ENCODE measurements at regions not wholly inside any gene's neighbourhood (a gene's known extent, or its start where the extent isn't known, plus 50 kb on each side); places are given as distances from the start of the nearest gene placed in this dataset.
A peak's percentile ranks its signal among the peaks of the same experiment; 100 is the strongest.

DNA sequence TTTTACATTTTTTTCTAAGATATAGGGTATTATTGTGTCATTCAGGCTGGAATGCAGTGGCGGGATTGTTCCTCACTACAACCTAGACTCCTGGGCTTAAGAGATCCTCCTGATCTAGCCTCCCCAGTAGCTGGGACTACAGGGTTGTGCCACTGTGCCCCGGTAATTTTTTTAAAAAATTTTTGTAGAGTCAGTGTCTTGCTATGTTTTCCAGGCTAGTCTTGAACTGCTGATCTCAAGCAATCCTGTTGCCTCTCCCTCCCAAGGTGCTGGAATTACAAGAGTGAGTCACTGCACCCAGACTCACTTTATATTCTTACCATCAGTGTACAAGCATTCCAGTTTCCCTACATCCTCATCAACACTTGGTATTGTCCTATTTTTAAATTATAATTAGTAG lies 156.4 kb upstream of the GYPA start:
- no peaks in the 10 kb centered on the region for H3K9me3 ChIP-seq (ENCODE audit: severe bottlenecking)
- H3K4me3 ChIP-seq (ENCODE audit: severe bottlenecking), result no peak overlapping the region
- H3K4me1 ChIP-seq (ENCODE audit: insufficient read depth, poor library complexity, severe bottlenecking), result peaks cover 25% of the 10 kb centered on the region
- TF ChIP-seq, protein P1, sequence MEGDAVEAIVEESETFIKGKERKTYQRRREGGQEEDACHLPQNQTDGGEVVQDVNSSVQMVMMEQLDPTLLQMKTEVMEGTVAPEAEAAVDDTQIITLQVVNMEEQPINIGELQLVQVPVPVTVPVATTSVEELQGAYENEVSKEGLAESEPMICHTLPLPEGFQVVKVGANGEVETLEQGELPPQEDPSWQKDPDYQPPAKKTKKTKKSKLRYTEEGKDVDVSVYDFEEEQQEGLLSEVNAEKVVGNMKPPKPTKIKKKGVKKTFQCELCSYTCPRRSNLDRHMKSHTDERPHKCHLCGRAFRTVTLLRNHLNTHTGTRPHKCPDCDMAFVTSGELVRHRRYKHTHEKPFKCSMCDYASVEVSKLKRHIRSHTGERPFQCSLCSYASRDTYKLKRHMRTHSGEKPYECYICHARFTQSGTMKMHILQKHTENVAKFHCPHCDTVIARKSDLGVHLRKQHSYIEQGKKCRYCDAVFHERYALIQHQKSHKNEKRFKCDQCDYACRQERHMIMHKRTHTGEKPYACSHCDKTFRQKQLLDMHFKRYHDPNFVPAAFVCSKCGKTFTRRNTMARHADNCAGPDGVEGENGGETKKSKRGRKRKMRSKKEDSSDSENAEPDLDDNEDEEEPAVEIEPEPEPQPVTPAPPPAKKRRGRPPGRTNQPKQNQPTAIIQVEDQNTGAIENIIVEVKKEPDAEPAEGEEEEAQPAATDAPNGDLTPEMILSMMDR (IDR thresholded peaks at IDR 0.05; ENCODE audit: poor library complexity, severe bottlenecking), result no peak
- H3K36me3 ChIP-seq (ENCODE audit: low read depth), result no peaks in the 10 kb centered on the region; the same call in 1 of the 2 replicates
- H3K27me3 ChIP-seq (ENCODE audit: insufficient read depth, poor library complexity, severe bottlenecking), result no peaks in the 10 kb centered on the region
- no peak overlapping the region for H3K27ac ChIP-seq (ENCODE audit: poor library complexity, severe bottlenecking)
- no peak for DNase-seq (ENCODE audit: low spot score)
- ATAC-seq (ENCODE audit: low read depth), result no peak

DNA sequence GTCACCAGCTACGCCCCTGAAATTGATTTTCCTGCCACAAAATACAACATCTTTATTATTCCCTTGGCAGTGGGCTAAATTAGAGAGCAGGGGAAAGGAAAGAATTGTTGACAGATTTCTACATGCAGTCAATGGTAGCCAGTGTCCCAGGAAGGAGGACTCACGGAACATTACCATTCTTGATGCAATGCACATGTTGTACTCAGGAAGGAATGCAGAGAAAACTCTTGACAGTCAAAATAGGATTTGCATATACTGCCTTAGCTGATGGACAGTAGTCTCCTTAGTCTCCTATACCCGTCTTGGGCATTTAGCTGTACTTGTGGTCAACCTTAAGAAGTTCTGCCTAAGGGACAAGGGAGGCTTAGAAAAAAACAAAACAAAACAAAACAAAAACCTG lies 158.0 kb upstream of the GYPA start:
- DNase-seq (ENCODE audit: low spot score), result no peak
- H3K27me3 ChIP-seq (ENCODE audit: insufficient read depth, poor library complexity, severe bottlenecking), result no peaks in the 10 kb centered on the region
- no peaks in the 10 kb centered on the region; the same call in 1 of the 2 replicates for H3K36me3 ChIP-seq (ENCODE audit: low read depth)
- no peak overlapping the region for H3K4me3 ChIP-seq (ENCODE audit: severe bottlenecking)
- TF ChIP-seq, protein P1 (IDR thresholded peaks at IDR 0.05; ENCODE audit: poor library complexity, severe bottlenecking), result no peak
- H3K27ac ChIP-seq (ENCODE audit: poor library complexity, severe bottlenecking), result no peak overlapping the region
- no peaks in the 10 kb centered on the region for H3K9me3 ChIP-seq (ENCODE audit: severe bottlenecking)
- peaks cover 34% of the 10 kb centered on the region for H3K4me1 ChIP-seq (ENCODE audit: insufficient read depth, poor library complexity, severe bottlenecking)
- ATAC-seq (ENCODE audit: low read depth), result no peak

DNA sequence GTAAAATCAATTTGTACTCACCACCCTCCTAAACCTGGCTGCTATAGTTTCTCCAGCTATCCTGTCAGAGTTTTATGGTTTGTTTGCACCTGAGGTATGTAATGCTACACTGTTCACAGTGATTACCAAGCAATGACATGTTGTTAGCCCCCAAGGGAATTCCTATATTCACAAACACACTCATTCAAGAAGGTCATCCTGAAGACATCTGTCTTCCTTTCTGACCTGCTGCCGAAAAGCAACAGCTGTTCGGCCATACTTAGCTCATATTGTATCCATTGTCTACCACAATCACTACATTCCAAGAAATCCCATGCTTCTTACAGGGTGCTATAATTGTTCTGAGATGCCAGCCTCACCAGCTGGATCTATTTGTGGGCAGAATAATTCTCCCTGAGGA lies 160.1 kb upstream of the GYPA start:
- DNase-seq (ENCODE audit: low spot score), result no peak
- TF ChIP-seq, protein P1 (IDR thresholded peaks at IDR 0.05; ENCODE audit: poor library complexity, severe bottlenecking), result no peak
- Histone ChIP-seq H3K4me1 (ENCODE audit: insufficient read depth, poor library complexity, severe bottlenecking) (peaks cover 17% of the 10 kb centered on the region), H3K27me3 (ENCODE audit: insufficient read depth, poor library complexity, severe bottlenecking) (no peaks in the 10 kb centered on the region), H3K27ac (ENCODE audit: poor library complexity, severe bottlenecking) (no peak overlapping the region), H3K9me3 (ENCODE audit: severe bottlenecking) (no peaks in the 10 kb centered on the region), H3K4me3 (ENCODE audit: severe bottlenecking) (no peak overlapping the region), H3K36me3 (ENCODE audit: low read depth) (no peaks in the 10 kb centered on the region; the same call in 1 of the 2 replicates)
- no peak for ATAC-seq (ENCODE audit: low read depth)

DNA sequence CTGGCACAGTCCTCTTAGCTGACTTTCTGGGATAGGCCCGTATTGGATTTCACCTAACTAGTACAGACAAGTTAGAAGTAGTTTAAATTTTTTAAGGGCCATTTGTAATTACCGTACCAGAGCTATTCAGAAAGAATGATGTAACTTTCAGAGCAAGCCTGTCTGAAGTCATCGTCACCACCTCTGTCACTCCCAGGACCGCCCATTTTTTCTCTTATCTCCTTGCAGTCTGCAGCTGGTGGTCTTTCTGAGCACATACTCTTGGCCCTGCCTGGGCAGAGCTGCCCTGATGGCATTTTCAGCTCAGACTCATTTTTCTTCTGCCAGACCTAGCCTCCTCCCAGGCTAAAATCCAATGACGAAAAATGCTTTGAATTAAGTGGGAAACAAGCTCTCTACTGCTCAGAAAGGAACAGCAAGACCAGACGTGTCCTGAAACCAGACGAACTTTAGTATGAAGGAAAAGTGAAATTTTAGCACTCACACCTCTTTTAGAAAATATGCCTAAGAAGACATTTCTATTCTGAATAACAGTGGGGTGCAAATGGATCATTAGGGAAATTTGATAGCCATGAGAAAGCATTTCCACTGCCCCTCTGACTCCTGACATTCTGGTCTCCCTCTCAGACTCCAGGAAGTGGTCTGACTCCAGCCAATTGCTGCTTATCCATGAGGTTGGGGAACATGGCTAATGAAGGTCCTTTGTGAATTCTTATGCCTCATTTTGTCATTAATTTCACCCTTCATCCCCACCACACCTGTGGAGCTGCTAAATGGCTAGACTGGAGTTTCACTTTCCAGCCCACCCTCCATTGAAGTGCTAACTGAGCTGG lies 162.4 kb upstream of the GYPA start:
- TF ChIP-seq, protein P1 (IDR thresholded peaks at IDR 0.05; ENCODE audit: poor library complexity, severe bottlenecking), result no peak
- DNase-seq (ENCODE audit: low spot score) (no peak), ATAC-seq (ENCODE audit: low read depth) (peak; percentile 62; the same call in 2 of the 3 replicates)
- no peaks in the 10 kb centered on the region for H3K9me3 ChIP-seq (ENCODE audit: severe bottlenecking)
- peak overlapping the region; percentile 31 for H3K27ac ChIP-seq (ENCODE audit: poor library complexity, severe bottlenecking)
- no peaks in the 10 kb centered on the region for H3K36me3 ChIP-seq (ENCODE audit: low read depth)
- no peak overlapping the region for H3K4me3 ChIP-seq (ENCODE audit: severe bottlenecking)
- H3K4me1 ChIP-seq (ENCODE audit: insufficient read depth, poor library complexity, severe bottlenecking), result peaks cover 9% of the 10 kb centered on the region
- no peaks in the 10 kb centered on the region for H3K27me3 ChIP-seq (ENCODE audit: insufficient read depth, poor library complexity, severe bottlenecking)

DNA sequence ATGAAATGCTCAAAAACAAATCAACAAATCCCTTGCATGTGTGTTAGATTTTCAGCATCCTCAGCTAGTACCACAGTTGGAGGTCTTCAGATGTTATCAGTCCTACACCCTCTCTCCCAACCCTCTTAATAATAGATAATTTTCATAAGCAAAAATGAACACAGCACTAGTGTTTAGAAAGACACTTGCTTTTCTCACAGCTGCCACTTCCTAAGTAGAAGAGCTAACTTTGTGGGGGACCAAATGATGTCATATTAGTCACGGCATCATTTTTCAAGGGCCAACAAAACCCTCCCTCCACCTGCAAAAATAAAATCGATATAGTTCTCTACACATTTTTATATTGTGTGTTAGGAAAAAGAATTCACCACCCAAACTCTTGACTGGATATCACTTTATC lies 163.5 kb upstream of the GYPA start:
- TF ChIP-seq, protein P1 (IDR thresholded peaks at IDR 0.05; ENCODE audit: poor library complexity, severe bottlenecking), result no peak
- DNase-seq (ENCODE audit: low spot score) (no peak), ATAC-seq (ENCODE audit: low read depth) (no peak)
- Histone ChIP-seq H3K9me3 (ENCODE audit: severe bottlenecking) (no peaks in the 10 kb centered on the region), H3K27me3 (ENCODE audit: insufficient read depth, poor library complexity, severe bottlenecking) (no peaks in the 10 kb centered on the region), H3K4me3 (ENCODE audit: severe bottlenecking) (no peak overlapping the region), H3K27ac (ENCODE audit: poor library complexity, severe bottlenecking) (no peak overlapping the region), H3K36me3 (ENCODE audit: low read depth) (no peaks in the 10 kb centered on the region), H3K4me1 (ENCODE audit: insufficient read depth, poor library complexity, severe bottlenecking) (peaks cover 9% of the 10 kb centered on the region)
